ENCODE measurements at regions not wholly inside any gene's neighbourhood (a gene's known extent, or its start where the extent isn't known, plus 50 kb on each side); places are given as distances from the start of the nearest gene placed in this dataset.

- intact Hi-C loops (cut with micrococcal nuclease) = no loop called here
- no peaks in the 10 kb centered on the region for H3K9me3 Mint-ChIP-seq (ENCODE audit: insufficient read depth)
- POLR2A ChIA-PET = no interaction called here
Measured at GRCh38 chr1:78224861-78225552, 179.2 kb downstream of the GIPC2 start.

GRCh38 chr1:78226784-78227183 lies 181.0 kb downstream of the GIPC2 start:
- intact Hi-C loops (cut with micrococcal nuclease) = no loop called here
- no peaks in the 10 kb centered on the region for H3K36me3 ChIP-seq (replicated peaks in 1 of 2; ENCODE audit: control extremely low read depth in 1 of 2, control insufficient read depth in 1 of 2, extremely low read depth in 1 of 2, insufficient read depth in 2 of 2, low read length in 1 of 2)
- TF ChIP-seq EZH2 (IDR thresholded peaks at IDR 0.05; ENCODE audit: borderline replicate concordance, insufficient read depth, low read depth, low read length, poor library complexity, severe bottlenecking) (no peak), CTCF (IDR thresholded peaks at IDR 0.05) (no peak)
- WGBS (ENCODE audit: insufficient coverage) = 96% methylated on average over 2 of the region's 3 CpGs
- DNase-seq = no peak
- H3K9me3 ChIP-seq (ENCODE audit: control extremely low read depth in 1 of 3, control insufficient read depth in 2 of 3, insufficient read depth in 1 of 3, low read length in 2 of 3) = peaks cover 0 to 6% (median 3%) of the 10 kb centered on the region in 3 donors
- no peaks in the 10 kb centered on the region for H3K9me3 Mint-ChIP-seq (ENCODE audit: insufficient read depth)
- peaks cover 5% of the 10 kb centered on the region for H3K27me3 Mint-ChIP-seq
- no peak overlapping the region for H3K4me3 Mint-ChIP-seq
- no peaks in the 10 kb centered on the region for H3K79me2 ChIP-seq (ENCODE audit: control insufficient read depth, insufficient read depth, low read length)
- no peak overlapping the region for H2AFZ ChIP-seq (ENCODE audit: insufficient read depth, low read depth, low read length, poor library complexity, severe bottlenecking)
- no peaks in the 10 kb centered on the region for H3K4me1 ChIP-seq (ENCODE audit: control insufficient read depth in 2 of 2, insufficient read depth in 2 of 2, low read length in 2 of 2)
- ChIA-PET POLR2A (no interaction called here), CTCF (no interaction called here)
- no peak overlapping the region for H3K9ac ChIP-seq (ENCODE audit: low read length)
- no peak overlapping the region for H3K4me3 ChIP-seq (ENCODE audit: control extremely low read depth in 1 of 5, extremely low read depth in 1 of 5, insufficient read depth in 1 of 5, low read depth in 2 of 5, low read length in 4 of 5)
- no peak overlapping the region for H3K4me2 ChIP-seq (replicated peaks; ENCODE audit: low read depth, low read length, poor library complexity, severe bottlenecking)
- peaks cover 0 to 6% (median 0%) of the 10 kb centered on the region in 4 experiments for H3K27me3 ChIP-seq (replicated peaks in 1 of 4; ENCODE audit: control extremely low read depth in 1 of 4, control insufficient read depth in 3 of 4, insufficient read depth in 4 of 4, low read length in 3 of 4)
- no peaks in the 10 kb centered on the region for H4K20me1 ChIP-seq (ENCODE audit: control insufficient read depth, insufficient read depth, low read length, poor library complexity, severe bottlenecking)
- no peak for ATAC-seq (ENCODE audit: low read depth)
- no peak overlapping the region for H3K27ac ChIP-seq (ENCODE audit: low read length in 2 of 2)
- no peaks in the 10 kb centered on the region for H3K4me1 Mint-ChIP-seq
- no peak overlapping the region for H3K27ac Mint-ChIP-seq

More at GRCh38 chr1:78224861-78225552, 179.2 kb downstream of the GIPC2 start:
- Histone ChIP-seq H2AFZ (ENCODE audit: insufficient read depth, low read depth, low read length, poor library complexity, severe bottlenecking) (no peak overlapping the region), H3K4me3 (ENCODE audit: control extremely low read depth in 1 of 5, extremely low read depth in 1 of 5, insufficient read depth in 1 of 5, low read depth in 2 of 5, low read length in 4 of 5) (no peak overlapping the region), H3K27me3 (replicated peaks in 1 of 4; ENCODE audit: control extremely low read depth in 1 of 4, control insufficient read depth in 3 of 4, insufficient read depth in 4 of 4, low read length in 3 of 4) (no peaks in the 10 kb centered on the region), H3K79me2 (ENCODE audit: control insufficient read depth, insufficient read depth, low read length) (no peaks in the 10 kb centered on the region), H3K4me1 (ENCODE audit: control insufficient read depth in 2 of 2, insufficient read depth in 2 of 2, low read length in 2 of 2) (no peaks in the 10 kb centered on the region), H3K27ac (ENCODE audit: low read length in 2 of 2) (no peak overlapping the region), H4K20me1 (ENCODE audit: control insufficient read depth, insufficient read depth, low read length, poor library complexity, severe bottlenecking) (no peaks in the 10 kb centered on the region), H3K9ac (ENCODE audit: low read length) (no peak overlapping the region), H3K9me3 (ENCODE audit: control extremely low read depth in 1 of 3, control insufficient read depth in 2 of 3, insufficient read depth in 1 of 3, low read length in 2 of 3) (peaks cover 0 to 6% (median 3%) of the 10 kb centered on the region in 3 donors), H3K36me3 (replicated peaks in 1 of 2; ENCODE audit: control extremely low read depth in 1 of 2, control insufficient read depth in 1 of 2, extremely low read depth in 1 of 2, insufficient read depth in 2 of 2, low read length in 1 of 2) (no peaks in the 10 kb centered on the region), H3K4me2 (replicated peaks; ENCODE audit: low read depth, low read length, poor library complexity, severe bottlenecking) (no peak overlapping the region)
- Mint-ChIP-seq H3K4me1 (no peaks in the 10 kb centered on the region), H3K4me3 (no peak overlapping the region), H3K27me3 (no peaks in the 10 kb centered on the region), H3K27ac (no peak overlapping the region)
- TF ChIP-seq EZH2 (IDR thresholded peaks at IDR 0.05; ENCODE audit: borderline replicate concordance, insufficient read depth, low read depth, low read length, poor library complexity, severe bottlenecking) (no peak), CTCF (IDR thresholded peaks at IDR 0.05) (no peak)
- DNase-seq = no peak
- 33% methylated on average over 1 of the region's 3 CpGs for WGBS (ENCODE audit: insufficient coverage)
- CTCF ChIA-PET = no interaction called here
- ATAC-seq (ENCODE audit: low read depth) = no peak

Data from B cell (primary cell).